ENCODE measurements at regions not wholly inside any gene's neighbourhood (a gene's known extent, or its start where the extent isn't known, plus 50 kb on each side); places are given as distances from the start of the nearest gene placed in this dataset.

- TF ChIP-seq, protein P1, sequence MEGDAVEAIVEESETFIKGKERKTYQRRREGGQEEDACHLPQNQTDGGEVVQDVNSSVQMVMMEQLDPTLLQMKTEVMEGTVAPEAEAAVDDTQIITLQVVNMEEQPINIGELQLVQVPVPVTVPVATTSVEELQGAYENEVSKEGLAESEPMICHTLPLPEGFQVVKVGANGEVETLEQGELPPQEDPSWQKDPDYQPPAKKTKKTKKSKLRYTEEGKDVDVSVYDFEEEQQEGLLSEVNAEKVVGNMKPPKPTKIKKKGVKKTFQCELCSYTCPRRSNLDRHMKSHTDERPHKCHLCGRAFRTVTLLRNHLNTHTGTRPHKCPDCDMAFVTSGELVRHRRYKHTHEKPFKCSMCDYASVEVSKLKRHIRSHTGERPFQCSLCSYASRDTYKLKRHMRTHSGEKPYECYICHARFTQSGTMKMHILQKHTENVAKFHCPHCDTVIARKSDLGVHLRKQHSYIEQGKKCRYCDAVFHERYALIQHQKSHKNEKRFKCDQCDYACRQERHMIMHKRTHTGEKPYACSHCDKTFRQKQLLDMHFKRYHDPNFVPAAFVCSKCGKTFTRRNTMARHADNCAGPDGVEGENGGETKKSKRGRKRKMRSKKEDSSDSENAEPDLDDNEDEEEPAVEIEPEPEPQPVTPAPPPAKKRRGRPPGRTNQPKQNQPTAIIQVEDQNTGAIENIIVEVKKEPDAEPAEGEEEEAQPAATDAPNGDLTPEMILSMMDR (IDR thresholded peaks at IDR 0.05), result no peak
- no peak for TF ChIP-seq REST (IDR thresholded peaks at IDR 0.05; ENCODE audit: insufficient read depth in 1 of 2, low read depth in 2 of 2, low read length in 1 of 2)
- no peak for TF ChIP-seq POLR2AphosphoS5 (IDR thresholded peaks at IDR 0.05; ENCODE audit: low read depth, low read length)
- no peak for TF ChIP-seq SIN3A (IDR thresholded peaks at IDR 0.05; ENCODE audit: borderline replicate concordance, insufficient read depth, low read depth, low read length)
- no peak for TF ChIP-seq TCF7L2 (IDR thresholded peaks at IDR 0.05; ENCODE audit: low read depth, low read length)
Measured at GRCh38 chr12:94760786-94761185, 110.4 kb upstream of the TMCC3 start.

All from Panc1 (cell line).